GM21515 (cell line): ENCODE measurements at regions not wholly inside any gene's neighbourhood (a gene's known extent, or its start where the extent isn't known, plus 50 kb on each side); places are given as distances from the start of the nearest gene placed in this dataset.
"Not testable (repeated sequence)": the region's sequence is repeated elsewhere in the genome, so short reads cannot be mapped to it uniquely, and the experiment has no call there.

Experiments
- ATAC-seq: cut with Tn5 transposase; IDR thresholded peaks from one replicate; pipeline ENCODE4 v1.9.1; 2021; ENCODE audit not compliant: unreplicated experiment

DNA sequence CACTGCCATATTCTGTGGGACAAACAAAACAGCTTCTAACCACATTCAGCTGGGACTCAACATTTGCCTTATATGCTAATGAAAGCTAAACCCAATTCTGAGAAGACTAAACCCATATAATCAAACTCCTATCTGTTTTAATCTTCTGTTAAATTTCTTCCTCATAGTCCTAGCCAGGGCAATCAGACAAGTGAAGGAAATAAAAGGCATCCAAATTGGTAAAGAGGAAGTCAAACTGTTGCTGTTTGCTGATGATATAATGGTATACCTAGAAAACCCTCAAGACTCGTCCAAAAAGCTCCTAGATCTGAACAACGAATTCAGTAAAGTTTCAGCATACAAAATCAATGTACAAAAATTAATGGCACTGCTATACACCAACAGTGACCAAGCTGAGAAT lies 157.1 kb downstream of the PHLDA1 start:
- no peak for ATAC-seq

GRCh38 chr12:75872762-75873161 lies 158.8 kb downstream of the PHLDA1 start:
- ATAC-seq: no peak

- ATAC-seq: no peak
Measured at GRCh38 chr12:75870878-75871277, 160.7 kb downstream of the PHLDA1 start.

DNA sequence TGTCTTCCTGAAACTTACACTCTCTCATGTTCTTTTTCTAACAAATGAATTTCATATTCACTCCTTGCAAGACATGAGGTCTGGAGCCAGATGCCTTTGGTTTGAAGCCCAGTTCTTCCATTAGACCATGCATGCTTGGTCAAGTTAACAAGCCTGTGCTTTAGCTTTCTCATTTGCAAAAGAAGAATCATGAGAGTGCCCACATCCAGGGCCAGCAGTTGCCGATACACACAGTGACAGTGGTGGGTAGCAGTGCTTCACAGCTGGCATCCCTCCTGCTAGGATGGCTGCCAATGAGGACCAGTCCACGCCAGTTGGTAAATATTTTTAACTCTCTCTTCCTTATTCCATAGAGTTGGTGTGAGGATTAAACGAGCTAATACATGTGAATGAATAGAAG lies 163.1 kb downstream of the PHLDA1 start:
- ATAC-seq: no peak

DNA sequence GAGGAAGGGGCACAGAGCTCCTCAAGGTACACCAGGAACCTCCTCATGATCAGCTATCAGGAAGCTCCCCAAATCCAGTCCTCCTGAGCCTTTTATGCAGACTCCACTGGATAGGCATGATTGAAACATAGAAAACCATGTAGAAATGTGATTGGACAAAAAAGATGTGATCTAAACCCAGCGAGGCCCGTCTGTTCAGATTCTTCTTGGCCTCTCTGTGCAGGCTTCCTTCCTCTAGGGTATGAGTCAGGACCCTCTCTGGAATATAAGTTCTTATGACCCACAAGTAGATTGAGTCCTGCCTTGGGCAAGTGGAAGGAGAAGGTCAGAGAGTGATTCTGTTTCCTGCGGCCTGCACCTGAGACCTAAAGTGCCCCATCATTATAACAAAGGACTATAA lies 166.3 kb downstream of the PHLDA1 start:
- ATAC-seq: no peak

DNA sequence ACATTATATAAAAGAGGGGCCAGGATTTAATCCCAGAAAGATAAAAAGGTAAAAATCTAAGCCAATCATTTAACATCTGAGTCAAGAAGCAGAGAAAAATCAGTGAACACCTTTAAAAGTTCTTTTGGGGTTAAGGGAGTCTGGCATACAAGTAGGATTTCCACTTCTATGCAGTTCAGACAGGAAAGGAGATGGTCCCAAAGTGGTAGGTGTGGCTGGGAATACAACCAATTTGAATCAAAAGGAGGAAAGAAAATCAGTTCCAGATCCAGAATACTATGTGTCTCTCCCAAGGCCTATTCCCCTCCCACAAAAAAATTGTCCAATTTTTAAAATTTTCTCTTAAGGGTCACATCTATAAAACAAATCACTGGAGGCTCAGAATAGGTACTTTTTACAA lies 167.4 kb downstream of the PHLDA1 start:
- no peak for ATAC-seq

DNA sequence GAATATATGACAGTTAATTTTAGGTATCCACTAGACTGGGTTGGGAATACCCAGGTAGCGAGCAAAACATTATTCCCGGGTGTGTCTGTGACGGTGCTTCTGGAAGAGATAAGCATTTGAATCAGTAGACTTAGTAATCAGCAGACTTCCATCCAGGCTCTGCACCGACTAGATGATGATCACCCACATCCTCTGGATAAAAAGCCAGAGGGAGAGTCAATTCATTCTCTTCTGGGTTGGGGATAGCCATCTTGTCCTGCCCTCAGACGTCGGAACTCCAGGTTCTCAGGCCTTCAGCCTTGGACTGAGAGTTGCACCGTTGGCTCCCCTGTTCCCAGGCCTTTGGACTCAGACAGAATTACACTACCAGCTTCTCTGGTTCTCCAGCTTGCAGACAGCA lies 168.0 kb downstream of the PHLDA1 start:
- ATAC-seq: no peak

DNA sequence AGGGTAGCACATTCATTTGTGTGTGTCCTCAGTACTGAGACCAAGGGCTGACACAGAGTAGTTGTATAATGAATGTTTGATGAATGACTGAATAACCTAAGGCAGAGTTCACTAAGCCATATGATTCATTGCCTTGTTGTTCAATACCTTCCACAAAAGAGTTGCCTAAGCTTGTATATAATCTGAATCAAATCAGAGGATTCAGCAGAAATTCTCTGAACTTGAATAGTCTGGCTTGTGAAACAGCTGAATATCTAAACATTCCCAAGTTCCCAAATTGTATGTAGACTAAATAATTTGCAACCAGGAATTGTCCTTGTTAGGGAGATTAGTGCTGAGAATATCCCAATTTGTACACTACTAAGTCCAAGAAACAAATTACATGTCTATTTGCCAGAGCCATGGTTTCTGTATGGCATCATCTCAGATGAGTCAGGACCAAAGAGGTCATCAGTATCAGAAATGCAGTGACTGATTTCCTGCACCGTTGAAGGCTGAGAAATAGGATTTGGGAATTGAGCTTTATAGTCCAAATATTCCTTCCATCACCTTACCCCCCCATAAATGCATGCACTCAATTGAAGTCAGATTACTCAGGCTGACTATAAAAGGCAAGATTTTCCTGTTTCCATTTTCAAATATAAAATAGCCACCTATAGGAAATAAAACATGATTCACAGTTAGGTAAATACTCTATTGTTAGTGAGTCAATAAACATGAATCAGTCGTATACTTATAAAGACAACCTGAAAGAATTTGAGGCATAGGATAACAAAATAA lies 168.7 kb downstream of the PHLDA1 start:
- no peak for ATAC-seq

- ATAC-seq: no peak
Measured at GRCh38 chr12:75859868-75860267, 171.7 kb downstream of the PHLDA1 start.

- no peak for ATAC-seq
Measured at GRCh38 chr12:75856235-75856634, 175.3 kb downstream of the PHLDA1 start.

GRCh38 chr12:75855360-75855759 lies 176.2 kb downstream of the PHLDA1 start:
- no peak for ATAC-seq

DNA sequence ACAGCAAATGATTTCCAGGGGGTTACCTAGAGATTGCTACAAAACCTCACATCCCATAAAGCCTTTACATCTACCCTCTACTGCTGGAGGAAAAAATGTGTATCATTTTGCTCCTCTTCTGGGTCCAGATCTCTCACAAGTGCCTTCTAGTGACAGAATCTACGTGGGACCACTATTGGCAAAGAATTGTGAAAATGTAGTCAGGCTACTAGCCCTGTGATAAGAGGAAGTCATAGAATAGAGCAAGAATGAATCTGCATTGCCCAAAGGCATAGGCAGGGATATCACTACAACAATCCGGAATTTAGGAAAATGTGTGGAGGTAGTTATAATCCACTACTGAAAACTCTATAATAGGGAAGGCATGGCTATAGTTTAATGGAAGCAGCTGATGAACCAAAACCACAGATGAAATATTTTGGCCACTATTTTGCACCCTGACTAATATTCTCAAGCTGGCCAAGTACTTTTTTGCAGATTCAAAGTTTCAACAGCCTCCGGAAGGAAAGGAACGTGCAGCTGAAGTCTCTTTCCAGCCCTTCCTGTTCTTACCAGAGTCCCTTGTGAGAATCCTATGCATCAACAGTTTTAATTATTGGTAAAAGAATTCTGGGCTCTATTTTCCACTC lies 176.8 kb downstream of the PHLDA1 start:
- ATAC-seq: no peak

DNA sequence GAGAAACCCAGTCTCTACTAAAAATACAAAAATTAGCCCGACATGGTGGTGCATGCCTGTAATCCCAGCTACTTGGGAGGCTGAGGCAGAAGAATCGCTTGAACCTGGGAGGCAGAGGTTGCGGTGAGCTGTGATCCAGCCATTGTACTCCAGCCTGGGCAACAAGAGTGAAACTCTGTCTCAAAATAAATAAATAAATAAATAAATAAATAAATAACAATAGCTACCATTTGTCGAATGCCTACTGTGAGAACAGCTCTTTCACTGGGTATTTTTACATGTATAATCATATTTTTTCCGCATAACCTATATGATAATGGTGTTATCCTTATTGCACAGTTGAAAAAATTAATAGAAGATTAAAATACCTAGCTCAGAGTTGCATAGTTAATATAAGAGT lies 177.4 kb downstream of the PHLDA1 start:
- not testable (repeated sequence) for ATAC-seq

DNA sequence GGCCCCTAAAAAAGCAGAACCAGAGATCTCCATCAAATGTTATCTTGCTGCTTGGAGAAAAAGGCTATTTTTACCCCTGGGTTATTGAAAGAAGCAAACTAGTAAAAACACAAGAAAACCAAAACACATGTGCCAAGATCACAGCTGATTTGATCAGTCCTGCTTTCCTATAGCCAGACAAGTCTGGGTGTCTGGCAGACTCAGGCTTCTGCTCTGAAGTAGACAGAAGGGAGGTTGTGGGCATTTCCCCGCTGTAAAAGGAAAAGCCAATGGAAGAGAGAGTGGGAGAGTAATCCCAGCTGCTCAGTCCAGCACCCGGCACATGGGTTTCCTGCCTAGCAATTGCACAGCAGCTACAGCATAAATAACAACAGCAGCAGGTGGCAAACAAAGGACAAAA lies 177.9 kb downstream of the PHLDA1 start:
- no peak for ATAC-seq

DNA sequence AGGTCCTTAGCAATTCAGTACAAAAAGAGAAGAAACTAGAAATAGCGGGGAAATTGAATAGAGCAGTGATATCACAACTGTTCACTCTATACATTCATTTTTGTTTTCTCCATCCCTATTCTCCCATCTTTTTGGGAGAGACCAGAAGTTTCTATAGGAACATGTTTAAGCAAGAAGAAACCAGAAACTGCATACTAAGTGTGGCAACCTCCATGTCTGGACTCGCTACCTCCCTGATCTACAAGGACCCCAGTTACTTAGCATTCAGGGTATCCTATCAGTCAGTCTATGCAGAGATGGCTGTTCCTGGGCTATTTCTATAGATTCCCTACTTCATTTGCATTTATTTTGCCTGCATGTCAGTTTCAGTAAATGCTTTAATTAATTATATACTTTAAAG lies 178.6 kb downstream of the PHLDA1 start:
- no peak for ATAC-seq

DNA sequence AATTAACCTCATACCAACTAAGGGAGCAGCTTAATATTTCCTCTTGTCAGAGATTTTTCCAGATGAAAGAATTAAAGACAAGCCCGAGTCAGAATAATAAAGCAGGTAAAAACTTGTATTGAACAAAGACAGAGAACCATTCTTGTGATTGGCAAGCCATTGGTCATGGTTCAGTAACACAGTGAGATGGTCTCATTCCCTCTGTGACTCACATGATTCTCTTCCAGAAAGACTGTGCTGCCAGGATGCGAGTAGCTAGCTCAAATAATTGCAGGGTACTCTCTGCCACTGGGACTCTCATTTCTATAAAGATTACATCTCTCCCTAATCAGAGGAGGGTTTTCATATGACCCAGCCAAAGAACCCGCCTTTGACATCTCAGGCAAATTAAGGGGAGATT lies 179.4 kb downstream of the PHLDA1 start:
- ATAC-seq: no peak

DNA sequence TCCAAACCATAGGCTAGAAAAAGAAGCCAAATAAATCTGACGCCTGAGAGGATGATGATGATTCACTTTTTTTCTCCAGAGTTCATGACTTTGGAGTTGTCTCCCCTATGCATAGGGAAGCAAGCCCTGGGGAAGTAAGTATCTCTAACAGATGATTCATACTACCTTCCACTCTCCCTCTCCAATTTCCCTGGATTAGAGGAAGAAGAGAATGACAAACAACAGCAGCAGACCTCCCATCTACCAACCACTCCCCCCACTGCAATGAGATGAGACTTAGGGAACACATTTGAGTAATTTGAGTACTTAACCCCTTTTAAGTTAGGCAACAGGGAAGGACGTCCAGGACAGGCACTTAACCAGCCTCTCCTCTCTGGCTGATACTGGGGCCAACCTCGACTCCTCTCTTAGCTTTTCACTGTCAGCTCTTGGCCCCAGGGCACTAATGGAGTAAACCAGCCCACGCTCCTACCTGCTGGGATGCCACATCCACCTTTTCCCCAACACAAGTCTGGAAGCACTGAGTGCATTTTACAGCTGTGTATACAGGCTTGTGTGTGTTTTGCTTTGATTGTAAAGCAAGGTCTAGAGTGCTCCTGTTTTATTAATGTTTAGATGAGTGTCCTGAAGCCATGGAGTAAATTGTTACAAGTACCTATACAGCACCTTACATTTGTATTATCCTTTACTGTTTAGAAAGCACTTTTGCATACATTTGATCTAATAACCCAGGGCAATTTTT lies 180.7 kb downstream of the PHLDA1 start:
- no peak for ATAC-seq

GRCh38 chr12:75848961-75849360 lies 182.6 kb downstream of the PHLDA1 start:
- ATAC-seq: no peak

GRCh38 chr12:75848431-75848925 lies 183.1 kb downstream of the PHLDA1 start:
- ATAC-seq: no peak

DNA sequence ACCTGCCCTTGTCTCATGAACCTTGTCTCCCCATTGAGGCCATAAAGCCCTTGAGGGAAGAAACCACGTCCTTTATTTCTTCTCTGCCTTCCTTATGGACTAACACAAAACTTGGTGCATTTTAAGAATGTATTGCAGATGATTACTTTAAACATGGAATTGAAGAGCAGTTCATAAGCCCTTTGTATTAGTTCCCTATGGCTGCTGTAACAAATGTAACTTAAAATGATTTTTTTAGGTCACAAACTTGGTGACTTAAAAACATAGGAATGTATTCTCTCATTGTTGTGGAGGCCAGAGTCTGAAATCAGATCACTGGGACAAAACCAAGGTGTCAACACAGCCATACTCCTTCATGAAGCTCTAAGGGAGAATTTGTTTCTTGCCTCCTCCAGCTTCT lies 185.5 kb downstream of the PHLDA1 start:
- no peak for ATAC-seq

- no peak for ATAC-seq
Measured at GRCh38 chr12:75844985-75845384, 186.6 kb downstream of the PHLDA1 start.
